GM12891 (cell line): ENCODE measurements at regions not wholly inside any gene's neighbourhood (a gene's known extent, or its start where the extent isn't known, plus 50 kb on each side); places are given as distances from the start of the nearest gene placed in this dataset.

Experiments
- POLR2A ChIP-seq: IDR thresholded peaks from 2 replicates; pipeline ENCODE4 v1.6.1; 2011; ENCODE audit warnings: low read depth, low read length, control low read depth
- POLR2AphosphoS5 ChIP-seq: IDR thresholded peaks from 2 replicates; pipeline ENCODE4 v1.6.1; 2011; ENCODE audit warnings: low read depth, low read length, control low read depth
- POU2F2 ChIP-seq: IDR thresholded peaks from 2 replicates; pipeline ENCODE4 v1.6.1; 2011; ENCODE audit warnings: low read depth, mild to moderate bottlenecking, control low read depth, low read length, moderate library complexity

DNA sequence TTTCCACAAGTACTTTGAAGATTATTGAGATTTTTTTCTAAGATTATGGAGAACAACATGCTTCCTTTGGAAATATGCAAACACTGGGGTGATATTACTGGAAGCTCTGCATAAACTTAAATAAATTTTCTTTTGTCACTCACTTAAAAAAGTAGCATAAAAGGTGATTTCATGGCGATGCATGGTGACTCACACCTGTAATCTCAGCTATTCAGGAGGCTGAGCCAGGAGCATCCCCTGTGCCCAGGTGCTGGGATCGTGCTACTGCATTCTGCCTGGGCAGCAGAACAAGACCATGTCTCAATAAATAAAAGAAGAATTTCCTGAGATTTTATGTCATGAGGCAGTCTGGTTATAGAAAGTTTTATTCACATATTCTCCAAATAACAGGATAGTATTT is 679.1 kb upstream of the CDH2 start:
- TF ChIP-seq POLR2AphosphoS5 (no peak), POLR2A (no peak), POU2F2 (no peak)
